Esophagus squamous epithelium (tissue), 4 donors: ENCODE measurements at regions not wholly inside any gene's neighbourhood (a gene's known extent, or its start where the extent isn't known, plus 50 kb on each side); places are given as distances from the start of the nearest gene placed in this dataset.

Experiments used
- CTCF ChIP-seq, 6 experiments: fragments of 450-650 bp in 4 of 6; fragments of 200-600 bp in 2 of 6; sonication (generic) in 2 of 6; IDR thresholded peaks; one replicate each; pipeline ENCODE4 v1.5.1; 2016 to 2019; ENCODE audit warnings: antibody characterized with exemption in 6 of 6, mild to moderate bottlenecking in 4 of 6, moderate library complexity in 4 of 6
- POLR2A ChIP-seq, 4 donors: fragments of 450-650 bp; IDR thresholded peaks; one replicate each; pipeline ENCODE4 v1.6.1; 2017; ENCODE audit warnings: antibody characterized with exemption in 4 of 4, mild to moderate bottlenecking in 4 of 4, moderate library complexity in 3 of 4

DNA sequence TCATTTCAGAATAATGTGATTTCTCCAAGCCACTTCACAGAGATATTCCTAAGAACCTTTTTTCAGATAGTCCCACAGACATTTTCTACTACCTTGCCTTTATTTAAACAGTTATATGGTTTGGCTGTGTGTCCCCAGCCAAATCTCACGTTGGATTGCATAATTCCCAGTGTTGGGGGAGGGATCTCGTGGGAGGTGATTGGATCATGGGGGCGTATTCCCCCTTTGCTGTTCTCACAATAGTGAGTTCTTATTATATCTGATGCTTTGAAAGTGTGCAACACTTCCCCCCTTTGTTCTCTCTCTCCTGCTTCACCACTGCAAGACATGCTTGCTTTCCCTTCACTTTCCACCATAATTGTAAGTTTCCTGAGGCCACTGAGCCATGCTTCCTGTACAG lies 93.6 kb upstream of the ZNF678 start:
- TF ChIP-seq CTCF (IDR thresholded peaks at IDR 0.05) = no peak
- TF ChIP-seq POLR2A (IDR thresholded peaks at IDR 0.05) = no peak
